ENCODE measurements at regions not wholly inside any gene's neighbourhood (a gene's known extent, or its start where the extent isn't known, plus 50 kb on each side); places are given as distances from the start of the nearest gene placed in this dataset.
"Not testable (repeated sequence)": the region's sequence is repeated elsewhere in the genome, so short reads cannot be mapped to it uniquely, and the experiment has no call there.

DNA sequence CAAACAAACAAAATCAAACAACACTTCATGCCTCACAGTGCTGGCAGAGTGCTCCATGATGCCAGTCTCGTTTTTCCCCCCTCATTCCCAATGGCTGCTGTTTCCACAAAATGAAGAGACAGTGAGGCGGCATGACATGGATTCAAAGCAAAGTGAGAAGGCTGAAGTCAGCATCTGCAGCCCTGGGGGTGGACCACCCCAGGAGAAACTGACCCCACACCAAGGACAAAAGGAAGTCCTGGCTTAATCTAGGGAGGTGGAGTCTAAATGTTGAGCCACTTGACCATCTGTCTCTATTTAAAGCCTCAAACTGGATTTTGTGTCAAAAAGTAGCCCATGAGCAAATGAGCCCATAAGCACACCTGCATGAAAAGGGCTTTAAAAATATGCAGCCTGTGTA is 151.2 kb upstream of the RORA start:
- DNase-seq (ENCODE audit: extremely low read depth, low read depth): no peak
- TF ChIP-seq CTCF (IDR thresholded peaks at IDR 0.05; ENCODE audit: low read depth, low read length, missing control alignments): no peak
- H3K4me3 ChIP-seq (replicated peaks; ENCODE audit: low read depth, low read length): no peak overlapping the region

DNA sequence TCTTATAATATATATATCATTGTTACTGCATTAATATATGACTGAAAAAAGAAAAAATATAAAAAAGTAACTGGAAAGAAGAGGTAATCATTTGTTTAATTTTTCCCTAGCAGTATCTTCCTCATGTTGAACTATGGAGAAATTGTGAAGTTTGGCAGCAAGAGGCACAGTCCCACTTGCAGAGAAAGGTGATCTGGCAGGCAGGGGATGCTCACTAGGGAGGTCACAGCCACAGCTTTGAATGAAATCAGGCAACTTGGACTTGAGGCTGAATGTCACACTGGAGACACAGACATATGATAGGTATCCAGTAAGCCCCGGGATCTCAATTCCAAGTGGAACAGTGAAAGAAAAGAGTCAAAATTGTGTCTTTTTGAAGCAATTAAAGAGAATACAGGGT is 149.9 kb upstream of the RORA start:
- no peak for TF ChIP-seq CTCF (IDR thresholded peaks at IDR 0.05; ENCODE audit: low read depth, low read length, missing control alignments)
- no peak for DNase-seq (ENCODE audit: extremely low read depth, low read depth)
- H3K4me3 ChIP-seq (replicated peaks; ENCODE audit: low read depth, low read length): no peak overlapping the region

- DNase-seq (ENCODE audit: extremely low read depth, low read depth): no peak
- no peak for TF ChIP-seq CTCF (IDR thresholded peaks at IDR 0.05; ENCODE audit: low read depth, low read length, missing control alignments)
Measured at GRCh38 chr15:61376961-61377360, 147.9 kb upstream of the RORA start.

GRCh38 chr15:61376516-61376915 is 147.4 kb upstream of the RORA start:
- H3K4me3 ChIP-seq (replicated peaks; ENCODE audit: low read depth, low read length): no peak overlapping the region
- TF ChIP-seq CTCF (IDR thresholded peaks at IDR 0.05; ENCODE audit: low read depth, low read length, missing control alignments): no peak
- DNase-seq (ENCODE audit: extremely low read depth, low read depth): no peak

More at GRCh38 chr15:61376961-61377360, 147.9 kb upstream of the RORA start:
- H3K4me3 ChIP-seq (replicated peaks; ENCODE audit: low read depth, low read length): no peak overlapping the region

GRCh38 chr15:61374848-61375247 is 145.7 kb upstream of the RORA start:
- H3K4me3 ChIP-seq (replicated peaks; ENCODE audit: low read depth, low read length): no peak overlapping the region
- no peak for TF ChIP-seq CTCF (IDR thresholded peaks at IDR 0.05; ENCODE audit: low read depth, low read length, missing control alignments)
- no peak for DNase-seq (ENCODE audit: extremely low read depth, low read depth)

DNA sequence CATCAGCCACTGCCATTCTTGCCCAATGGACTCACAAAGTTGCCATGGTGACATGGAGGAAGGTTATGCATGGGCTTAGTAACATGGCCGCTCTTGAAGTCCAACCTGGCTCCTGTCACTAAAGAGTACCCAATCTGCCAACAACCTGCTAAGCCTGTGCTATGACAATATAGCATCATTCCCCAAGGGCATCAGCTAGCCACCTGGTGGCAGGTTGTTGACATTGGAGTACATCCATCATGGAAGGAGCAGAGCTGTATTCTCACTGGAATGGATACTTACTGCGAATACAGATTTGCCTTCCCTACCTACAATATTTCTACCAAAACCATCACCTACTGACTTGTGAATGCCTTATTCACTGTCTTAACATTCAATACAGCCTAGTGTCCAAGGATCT is 138.9 kb upstream of the RORA start:
- no peak overlapping the region for H3K4me3 ChIP-seq (replicated peaks; ENCODE audit: low read depth, low read length)
- TF ChIP-seq CTCF (IDR thresholded peaks at IDR 0.05; ENCODE audit: low read depth, low read length, missing control alignments): no peak
- DNase-seq (ENCODE audit: extremely low read depth, low read depth): no peak

DNA sequence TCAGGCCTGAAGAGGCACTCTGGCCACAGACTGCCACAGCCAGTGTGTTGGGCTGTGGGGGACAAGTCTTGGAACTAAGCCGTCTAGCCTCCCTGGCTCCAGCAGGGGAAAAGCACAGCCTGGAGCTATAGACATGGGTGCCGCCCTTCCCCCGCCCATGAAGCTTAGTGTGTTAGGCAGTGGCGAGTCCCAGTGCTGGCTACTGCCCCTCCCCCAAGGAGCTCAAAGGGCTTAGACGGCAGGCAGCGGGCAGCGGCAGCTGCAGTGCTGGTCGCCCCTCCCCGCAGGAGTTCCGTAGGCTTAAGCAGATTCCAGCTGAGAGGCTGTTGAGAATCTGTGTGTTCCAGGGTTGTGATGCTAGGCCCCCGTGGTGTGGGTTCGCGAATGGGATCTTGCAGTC is 135.8 kb upstream of the RORA start:
- DNase-seq (ENCODE audit: extremely low read depth, low read depth): no peak
- no peak overlapping the region for H3K4me3 ChIP-seq (replicated peaks; ENCODE audit: low read depth, low read length)
- TF ChIP-seq CTCF (IDR thresholded peaks at IDR 0.05; ENCODE audit: low read depth, low read length, missing control alignments): no peak

DNA sequence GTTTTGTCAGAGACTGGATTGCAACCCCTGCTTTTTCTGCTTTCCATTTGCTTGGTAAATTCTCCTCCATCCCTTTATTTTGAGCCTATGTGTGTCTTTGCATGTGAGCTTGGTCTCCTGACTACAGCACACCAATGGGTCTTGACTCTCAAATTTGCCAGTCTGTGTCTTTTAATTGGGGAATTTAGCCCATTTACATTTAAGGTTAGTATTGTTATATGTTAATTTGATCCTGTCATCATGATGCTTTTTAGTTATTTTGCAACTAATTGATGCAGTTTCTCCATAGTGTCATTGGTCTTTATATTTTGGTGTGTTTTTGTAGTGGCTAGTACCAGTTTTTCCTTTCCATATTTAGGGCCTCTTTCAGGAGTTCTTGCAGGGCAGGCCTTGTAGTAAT is 133.8 kb upstream of the RORA start:
- H3K4me3 ChIP-seq (replicated peaks; ENCODE audit: low read depth, low read length); DNase-seq (ENCODE audit: extremely low read depth, low read depth): not testable (repeated sequence)

All from HFF-Myc (cell line).